Activated effector memory CD4-positive, alpha-beta T cell treated with Interleukin-2 at 50 U/mL for 16 hours (primary cell): ENCODE measurements at regions not wholly inside any gene's neighbourhood (a gene's known extent, or its start where the extent isn't known, plus 50 kb on each side); places are given as distances from the start of the nearest gene placed in this dataset.
A peak's percentile ranks its signal among the peaks of the same experiment; 100 is the strongest.

Experiments used
- DNase-seq: peaks from one replicate; pipeline ENCODE4 v3.0.0-alpha.2; 2020

- DNase-seq, result no peak
These were observed 494.8 kb downstream of the SHQ1 start for GRCh38 chr3:72353236-72354128.

- no peak for DNase-seq
These were observed 496.1 kb downstream of the SHQ1 start for GRCh38 chr3:72352176-72352575.

GRCh38 chr3:72351536-72351935, 496.7 kb downstream of the SHQ1 start:
- no peak for DNase-seq

GRCh38 chr3:72350761-72351505, 497.3 kb downstream of the SHQ1 start:
- no peak for DNase-seq

DNA sequence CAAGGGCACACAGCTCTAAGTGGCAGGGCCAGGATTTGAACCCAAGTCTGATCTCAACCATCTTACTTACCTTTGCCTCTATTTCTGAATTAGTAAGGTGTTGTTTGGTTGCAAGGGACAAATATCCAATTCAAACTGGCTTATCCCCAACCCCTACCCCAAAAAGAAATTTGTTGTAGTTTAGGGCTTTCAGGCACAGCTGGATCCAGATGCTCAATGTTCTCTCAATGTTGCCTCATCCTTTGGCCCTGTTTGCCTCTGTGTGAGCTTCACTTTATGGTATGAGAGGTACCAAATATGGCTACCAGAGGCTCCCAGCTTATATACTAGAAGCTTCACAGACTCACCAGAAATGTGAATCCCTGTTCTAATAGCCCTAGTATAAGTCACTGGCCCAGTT, 499.9 kb downstream of the SHQ1 start:
- no peak for DNase-seq

GRCh38 chr3:72347819-72348319, 500.4 kb downstream of the SHQ1 start:
- peak; percentile 27 for DNase-seq

DNA sequence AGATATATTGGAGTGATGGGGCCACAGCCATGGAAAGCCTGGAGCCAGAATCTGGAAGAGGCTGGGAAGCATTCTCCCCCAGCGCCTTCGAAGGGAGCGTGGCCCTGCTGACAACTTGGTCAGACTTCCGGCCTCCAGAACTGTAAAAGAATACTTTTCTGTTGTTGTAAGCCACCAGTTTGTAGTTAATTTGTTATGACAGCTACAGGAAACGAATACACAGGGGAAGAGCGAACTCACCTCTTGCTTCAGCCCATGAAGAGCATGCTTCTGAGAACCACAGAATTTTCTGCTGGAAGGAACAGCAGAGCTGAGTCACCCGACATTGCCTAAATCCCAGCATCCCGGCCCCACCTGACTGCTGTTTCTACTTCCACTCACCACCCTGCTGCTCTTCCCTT, 501.7 kb downstream of the SHQ1 start:
- no peak for DNase-seq

GRCh38 chr3:72345980-72346379, 502.3 kb downstream of the SHQ1 start:
- no peak for DNase-seq

DNA sequence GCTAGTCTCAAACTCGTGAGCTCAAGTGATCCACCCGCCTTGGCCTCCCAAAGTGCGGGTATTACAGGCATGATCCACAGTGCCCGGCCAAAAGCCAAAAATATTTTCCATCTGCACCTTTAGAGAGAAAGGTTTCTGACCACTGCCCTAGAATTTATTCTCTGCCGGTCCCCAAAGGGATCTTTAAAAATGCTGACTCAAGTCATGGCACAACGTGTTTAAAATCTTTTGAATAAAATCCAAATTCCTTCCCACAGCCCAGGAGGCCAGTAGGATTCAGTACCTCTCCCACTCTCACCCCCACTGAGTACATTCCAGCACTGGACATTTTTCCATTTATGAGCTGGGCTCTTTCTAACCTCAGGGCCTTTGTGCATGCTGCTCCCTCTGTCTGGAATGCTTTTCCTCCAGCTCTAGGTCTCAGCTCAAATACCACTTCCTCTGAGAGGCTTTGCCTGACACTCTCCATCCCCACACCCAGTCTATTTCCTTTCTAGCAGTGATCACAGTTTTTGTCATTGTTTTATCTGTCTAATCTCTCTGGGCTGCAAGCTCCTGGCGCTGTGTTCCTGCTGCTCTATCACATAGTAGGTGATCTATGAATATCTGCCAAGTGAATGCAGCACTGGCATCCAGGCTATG, 502.9 kb downstream of the SHQ1 start:
- no peak for DNase-seq

- no peak for DNase-seq
These were observed 503.6 kb downstream of the SHQ1 start for GRCh38 chr3:72344647-72345046.

DNA sequence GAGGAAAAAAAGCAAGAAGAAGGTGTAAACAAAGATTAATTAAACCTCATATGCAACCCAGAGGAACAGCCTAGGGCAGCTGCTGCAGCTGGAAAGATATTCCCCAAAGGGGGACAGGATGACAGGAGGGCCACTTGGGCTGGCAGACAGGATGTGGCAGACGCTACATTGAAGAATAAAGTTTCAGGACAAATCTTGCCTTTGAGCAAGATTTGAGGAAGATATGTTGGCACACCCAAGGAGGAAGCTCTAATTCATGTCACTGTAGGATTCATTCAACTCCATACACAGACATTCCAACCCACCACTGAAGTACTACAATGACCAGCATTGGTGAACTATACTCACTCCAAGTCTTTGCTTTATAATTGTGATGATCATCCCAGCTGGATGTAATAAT, 504.0 kb downstream of the SHQ1 start:
- no peak for DNase-seq

GRCh38 chr3:72343078-72343477, 505.2 kb downstream of the SHQ1 start:
- DNase-seq, result no peak

DNA sequence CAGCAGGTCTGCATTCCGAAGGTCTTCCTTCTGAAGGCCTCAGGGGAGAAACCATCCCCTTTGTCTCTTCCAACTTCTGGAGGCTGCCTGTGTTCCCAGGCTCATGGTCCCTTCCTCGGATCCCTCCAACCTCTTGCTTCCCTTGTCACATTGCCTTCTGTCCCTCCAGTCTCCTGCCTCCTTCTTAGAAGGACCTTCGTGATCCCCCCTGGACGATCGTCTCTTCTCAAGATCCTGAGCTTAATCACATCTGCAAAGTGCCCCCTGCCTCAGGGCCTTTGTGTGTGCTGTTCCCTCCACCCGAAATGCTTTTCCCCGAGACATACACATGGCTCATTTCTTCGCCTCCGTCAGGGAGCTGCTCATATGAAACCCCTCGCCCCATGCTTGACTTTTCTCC, 505.8 kb downstream of the SHQ1 start:
- DNase-seq, result no peak

- no peak for DNase-seq
These were observed 506.3 kb downstream of the SHQ1 start for GRCh38 chr3:72341920-72342319.

GRCh38 chr3:72341380-72341770, 506.9 kb downstream of the SHQ1 start:
- DNase-seq, result no peak

- no peak for DNase-seq
These were observed 507.5 kb downstream of the SHQ1 start for GRCh38 chr3:72340476-72341379.

DNA sequence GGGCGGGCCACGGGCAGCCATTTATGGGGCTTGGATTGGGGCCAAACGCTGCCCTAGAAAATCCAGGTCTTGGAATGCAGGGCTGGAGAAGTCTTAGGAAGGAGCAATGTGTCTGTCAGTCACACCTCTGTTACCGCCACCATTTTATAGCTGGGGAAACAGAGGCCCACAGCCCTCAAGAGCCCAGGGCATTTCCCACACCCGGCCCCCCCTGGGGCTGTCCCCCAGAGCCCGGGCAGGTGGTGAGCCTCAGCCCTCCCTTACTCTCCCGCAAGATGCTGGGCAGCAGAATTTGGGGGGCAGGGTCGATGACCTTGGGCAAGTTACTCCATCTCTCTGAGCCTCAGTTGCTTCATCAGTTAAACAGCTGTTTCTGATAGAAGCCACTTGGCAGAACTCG, 508.2 kb downstream of the SHQ1 start:
- no peak for DNase-seq

DNA sequence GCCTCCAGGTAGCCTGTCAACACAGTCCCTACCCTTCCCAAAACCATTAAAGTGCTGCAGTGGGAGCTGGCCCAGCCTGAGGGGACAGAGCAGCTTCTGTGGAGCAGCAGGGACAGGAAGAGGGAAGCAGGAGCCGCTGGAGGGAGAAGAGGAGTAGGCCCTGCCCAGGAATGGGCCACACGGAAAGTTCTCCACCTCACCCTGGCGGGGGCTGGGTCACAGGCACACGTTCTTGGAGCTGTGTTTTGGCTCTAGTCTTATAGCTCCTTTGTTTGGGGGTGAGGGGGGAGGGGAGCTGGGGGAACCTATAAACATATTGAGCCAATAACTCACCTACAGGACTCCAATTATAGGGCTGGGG, 508.6 kb downstream of the SHQ1 start:
- no peak for DNase-seq

DNA sequence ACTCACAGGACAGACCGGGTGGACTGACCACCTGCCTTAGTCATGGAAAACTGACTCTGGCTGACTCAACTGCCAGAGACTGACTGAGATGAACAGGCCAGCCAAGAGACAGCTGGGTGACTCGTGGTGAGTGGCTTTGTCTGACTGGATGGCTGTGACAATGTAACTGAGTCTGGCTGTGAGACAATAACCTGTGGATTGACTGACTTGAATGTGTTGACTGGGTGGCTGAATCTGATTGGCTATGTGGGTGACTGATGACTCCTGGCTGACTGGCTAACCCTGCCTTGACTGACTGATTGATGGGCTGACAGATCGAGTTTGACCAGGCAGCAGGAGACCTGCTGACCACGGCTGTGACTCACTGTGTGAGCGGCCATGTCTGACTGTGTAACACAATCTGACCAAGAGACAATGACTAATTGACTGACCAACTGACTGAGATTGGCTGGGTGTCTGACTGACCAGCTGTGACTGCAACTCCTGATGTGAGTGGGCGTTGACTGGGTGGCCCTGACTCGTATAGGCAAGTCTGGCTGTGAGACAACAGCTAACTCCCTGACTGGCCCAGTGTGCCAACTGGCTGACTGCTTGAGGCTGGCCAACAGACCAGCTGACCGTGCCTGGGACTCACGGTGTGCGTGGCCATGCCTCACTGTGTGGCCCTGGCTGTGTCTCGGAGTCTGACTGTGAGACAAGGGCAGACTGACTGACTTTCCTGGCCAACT, 509.1 kb downstream of the SHQ1 start:
- no peak for DNase-seq

DNA sequence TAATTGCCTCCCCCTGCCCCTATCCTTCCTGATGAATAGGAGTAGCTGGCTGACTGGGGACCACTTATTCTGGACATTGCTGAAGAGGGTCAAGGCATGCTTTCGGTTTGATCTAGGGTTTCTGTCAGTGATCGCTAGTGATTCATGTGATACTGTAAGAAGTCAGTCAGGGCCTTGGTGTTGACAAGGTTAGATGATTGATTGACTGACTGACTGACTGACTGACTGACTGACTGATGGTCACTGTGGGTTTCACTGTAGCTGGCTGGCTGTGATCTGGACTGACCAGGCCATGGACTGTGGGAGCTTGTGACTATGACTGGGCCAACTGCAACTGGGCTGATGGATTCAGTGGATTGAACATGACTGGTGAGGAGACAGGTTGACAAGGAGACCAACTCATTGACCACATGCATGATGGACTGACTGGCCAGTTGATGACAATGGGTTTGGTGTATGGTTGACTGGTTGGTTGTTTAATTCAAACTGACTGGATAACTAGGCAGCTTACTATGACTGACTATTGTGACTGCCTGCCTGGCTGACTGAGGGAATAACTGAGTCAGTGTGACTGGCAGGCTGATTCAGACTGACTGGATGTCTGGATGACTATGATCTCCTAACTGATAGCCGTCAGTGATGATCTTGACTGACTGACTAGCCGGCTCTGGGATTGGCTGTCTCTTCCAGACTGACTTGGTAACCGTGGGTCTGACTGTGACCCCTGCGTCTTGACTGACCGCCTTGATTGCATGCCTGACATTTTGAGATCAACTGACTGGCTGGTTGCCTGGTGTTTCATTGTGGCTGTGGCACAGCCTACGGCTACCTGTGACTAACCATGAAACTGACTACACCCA, 509.9 kb downstream of the SHQ1 start:
- no peak for DNase-seq

DNA sequence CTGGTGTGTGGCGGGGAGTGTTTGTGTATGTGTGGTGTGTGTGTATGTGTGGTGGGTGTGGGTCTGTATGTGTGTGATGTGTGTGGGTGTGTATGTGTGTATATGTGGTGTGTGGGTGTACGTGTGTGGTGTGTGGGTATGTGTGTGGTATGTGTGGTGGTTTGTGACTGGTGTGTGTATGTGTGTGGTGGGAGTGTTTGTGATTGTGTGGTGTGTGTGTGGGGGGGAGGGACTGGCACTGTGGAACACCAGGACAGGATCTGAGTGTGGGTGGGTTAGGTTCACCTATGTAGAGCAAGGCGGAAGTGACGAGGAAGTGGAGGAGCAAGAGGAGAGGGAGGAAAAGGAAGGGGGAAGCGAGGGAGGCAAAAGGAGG, 510.8 kb downstream of the SHQ1 start:
- no peak for DNase-seq
